Fibroblast of upper back skin (primary cell): ENCODE measurements at regions not wholly inside any gene's neighbourhood (a gene's known extent, or its start where the extent isn't known, plus 50 kb on each side); places are given as distances from the start of the nearest gene placed in this dataset.

Source experiments
- DNase-seq: peaks from one replicate; pipeline ENCODE4 v3.0.0-alpha.2; 2013

DNA sequence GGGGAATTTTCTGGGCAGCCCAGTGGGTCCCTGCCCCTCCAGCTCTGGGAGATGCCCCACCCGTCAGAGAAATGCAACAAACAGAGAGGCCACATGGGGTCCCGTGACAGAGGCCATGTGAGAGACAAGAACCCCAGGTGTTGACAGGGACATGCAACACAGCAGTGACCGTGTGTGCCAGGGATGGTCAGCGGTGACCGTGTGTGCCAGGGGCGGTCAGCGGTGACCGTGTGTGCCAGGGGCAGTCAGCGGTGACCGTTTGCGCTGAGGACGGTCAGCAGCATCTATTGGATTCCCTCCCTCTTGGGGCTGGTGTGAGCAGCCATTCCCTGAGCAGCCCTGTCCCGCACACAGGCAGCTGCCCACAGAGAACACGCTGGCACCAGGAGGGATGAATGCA is 146.6 kb upstream of the OTOS start:
- no peak for DNase-seq

DNA sequence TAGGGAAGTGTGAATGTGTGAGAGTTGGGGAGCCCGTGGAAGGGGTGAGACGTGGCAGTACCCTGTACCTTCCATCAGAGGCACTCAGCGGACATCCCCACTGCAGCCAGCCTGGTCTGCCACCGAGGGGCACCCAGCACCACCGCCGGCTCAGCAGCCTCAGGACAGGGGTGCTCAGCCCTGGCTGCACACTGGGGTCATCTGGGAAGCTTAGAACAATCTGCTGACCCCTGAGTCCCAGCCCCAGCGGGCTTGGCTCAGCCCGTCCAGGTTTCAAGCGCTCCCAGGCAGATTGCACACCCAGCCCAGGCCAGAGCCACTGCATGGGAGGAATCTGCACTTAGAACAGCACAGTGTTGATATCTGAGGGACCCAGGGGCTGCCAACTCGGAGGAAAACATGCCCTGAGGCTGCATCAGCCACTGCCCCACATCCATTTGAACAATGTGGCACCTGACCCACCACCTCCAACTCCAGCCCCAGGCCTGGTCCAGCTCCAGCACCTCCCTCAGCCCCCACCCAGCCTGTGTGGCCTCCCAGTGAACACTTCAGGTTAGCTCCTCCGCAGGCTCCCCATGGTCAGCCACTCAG is 147.1 kb upstream of the OTOS start:
- DNase-seq = no peak

DNA sequence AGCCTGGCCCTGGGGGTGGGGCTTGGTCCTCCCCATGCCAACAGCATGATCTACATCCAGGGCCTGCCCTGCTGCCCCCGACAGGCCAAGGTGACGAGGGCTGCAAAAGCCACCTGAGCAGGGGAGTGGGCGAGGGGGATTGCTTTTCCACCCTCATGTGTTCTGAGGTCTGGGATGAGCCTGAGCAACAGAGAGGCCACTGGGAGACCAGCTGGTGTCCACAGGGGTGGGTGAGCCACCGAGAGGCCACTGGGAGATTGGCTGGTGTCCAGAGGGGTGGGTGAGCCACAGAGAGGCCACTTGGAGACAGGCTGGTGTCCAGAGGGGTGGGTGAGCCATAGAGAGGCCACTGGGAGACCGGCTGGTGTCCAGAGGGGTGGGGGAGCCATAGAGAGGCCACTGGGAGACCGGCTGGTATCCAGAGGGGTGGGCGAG is 147.4 kb upstream of the GPC1 start:
- no peak for DNase-seq

DNA sequence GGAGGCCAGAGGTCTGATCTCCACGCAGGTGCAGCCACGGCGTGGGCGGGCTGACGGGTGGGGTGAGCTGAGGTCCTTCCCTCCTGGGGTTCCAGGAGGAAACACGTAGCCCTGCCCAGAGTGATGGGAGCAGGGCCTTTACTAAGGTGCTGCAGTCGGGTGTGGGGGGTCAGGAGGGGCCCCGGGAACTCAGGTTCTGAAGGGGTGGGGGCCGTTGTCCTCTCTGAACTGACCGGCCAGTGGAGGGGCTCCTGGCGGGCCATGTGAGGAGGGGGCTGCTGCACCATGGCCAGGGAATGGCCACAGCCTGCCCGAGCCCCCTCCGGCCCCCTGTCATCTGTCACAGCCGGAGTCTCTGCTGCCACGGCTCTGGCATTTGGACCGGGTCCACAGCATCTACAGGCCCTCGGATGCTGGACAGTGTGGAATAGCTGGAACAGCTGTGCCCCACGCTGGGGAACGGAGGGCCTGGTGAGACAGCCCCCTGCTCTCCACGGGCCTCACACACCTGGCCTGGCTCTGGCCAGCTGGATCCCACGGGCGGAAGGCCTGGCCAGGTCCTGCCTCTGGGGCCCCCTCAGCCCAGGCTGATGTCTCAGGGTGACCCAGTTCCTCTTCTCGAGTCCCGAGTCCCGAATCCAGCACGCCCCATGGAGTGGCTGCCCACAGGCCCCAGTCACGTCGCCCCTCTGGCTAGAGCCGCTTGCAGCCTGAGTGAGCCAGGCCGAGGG is 145.6 kb upstream of the GPC1 start:
- DNase-seq = no peak

DNA sequence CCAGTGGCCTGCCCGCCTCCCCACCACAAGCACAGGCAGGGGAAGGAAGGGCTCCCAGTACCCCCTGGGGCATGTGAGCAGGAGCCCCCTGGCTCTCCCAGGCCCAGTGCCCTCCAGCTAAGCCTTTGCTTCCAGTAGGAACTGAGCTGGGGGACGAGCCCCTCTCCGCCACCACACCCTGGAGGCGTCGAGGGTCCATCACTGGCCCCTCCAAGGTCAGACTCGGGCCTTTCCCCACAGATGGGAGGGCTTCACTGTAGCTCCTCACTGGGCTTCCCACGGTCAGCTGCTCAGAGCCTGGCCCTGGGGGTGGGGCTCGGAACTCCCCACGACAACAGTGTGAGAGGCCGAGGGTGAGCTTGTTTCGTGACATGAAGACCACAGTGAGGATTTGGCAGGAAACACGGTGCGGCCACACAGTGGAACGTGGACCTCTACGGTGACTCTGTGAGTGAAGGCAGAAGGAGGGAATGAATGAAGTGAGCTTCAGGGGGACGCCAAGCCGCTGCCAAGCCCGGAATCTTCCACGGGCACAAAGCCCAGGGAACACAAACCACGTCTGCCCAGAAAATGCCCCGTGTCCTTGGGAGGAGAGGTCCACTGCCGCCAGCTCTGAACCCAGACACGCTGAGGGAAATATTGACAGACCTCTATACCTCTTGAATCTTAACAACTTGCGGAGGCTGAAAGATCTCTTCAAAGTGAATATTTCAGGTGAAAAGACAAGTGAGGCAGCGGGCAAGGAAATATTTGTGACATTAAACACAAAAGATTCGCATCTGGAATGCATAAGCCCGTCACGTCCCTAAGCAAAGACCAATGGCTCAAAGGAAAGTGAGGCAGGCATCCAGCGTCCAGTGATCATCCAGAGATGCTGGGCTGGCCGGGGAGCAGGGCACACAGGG is 144.8 kb upstream of the GPC1 start:
- DNase-seq = no peak

DNA sequence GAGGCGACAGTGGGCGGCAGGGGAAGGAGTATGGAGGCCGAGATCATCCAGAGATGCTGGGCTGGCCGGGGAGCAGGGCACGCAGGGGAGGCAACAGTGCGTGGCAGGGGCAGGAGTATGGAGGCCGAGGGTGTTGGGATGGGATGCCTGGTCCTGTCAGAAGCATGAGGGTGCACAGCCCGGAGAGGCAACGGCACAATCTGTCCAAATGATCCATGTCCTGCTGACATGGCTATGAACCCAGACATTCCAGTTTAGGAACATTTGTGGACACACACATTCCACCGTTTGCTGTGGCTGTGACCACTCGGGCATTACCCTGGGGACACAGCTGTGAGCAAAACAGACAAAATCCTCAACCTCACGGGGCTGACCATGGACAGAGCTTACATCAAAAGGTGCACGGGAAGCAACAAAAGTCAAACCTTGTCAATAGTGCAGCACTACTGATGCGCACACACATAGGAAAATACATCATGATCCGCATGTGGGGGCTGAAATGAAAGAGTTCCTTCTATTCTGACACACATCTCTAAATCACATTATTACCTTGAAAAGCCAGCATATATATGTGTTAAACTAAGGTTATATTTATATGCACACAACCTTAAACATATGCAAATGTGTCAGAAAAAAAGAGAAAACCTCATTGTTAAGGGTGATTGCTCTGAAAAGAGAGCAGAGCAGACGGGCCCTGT is 144.0 kb upstream of the GPC1 start:
- DNase-seq = no peak

DNA sequence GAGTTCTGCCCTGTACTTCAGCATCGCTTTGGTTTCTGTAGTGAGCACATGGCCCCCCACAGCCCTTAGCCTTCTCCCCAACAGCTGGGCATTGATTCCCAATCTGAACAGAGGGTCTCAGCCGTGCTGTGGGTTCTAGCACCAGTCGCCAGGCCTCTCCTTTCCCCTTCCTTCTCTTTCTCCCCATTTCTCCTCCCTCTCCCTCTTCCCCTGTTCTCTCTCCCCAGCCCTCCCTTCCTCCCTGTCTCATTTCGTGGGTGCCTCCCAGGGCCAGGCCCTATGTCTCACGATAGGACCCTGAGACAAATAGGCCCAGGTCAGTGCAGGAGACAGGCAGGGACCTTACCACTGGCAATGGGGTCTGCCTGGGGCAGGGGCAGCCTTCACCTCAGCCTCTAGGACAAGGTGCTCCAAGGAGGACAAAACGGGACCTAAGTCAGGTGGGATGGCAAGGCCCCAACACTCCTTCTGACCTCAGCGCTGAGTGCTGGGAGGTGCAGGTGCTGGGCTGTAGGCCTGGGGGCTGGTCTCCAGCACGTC is 143.4 kb upstream of the GPC1 start:
- no peak for DNase-seq

DNA sequence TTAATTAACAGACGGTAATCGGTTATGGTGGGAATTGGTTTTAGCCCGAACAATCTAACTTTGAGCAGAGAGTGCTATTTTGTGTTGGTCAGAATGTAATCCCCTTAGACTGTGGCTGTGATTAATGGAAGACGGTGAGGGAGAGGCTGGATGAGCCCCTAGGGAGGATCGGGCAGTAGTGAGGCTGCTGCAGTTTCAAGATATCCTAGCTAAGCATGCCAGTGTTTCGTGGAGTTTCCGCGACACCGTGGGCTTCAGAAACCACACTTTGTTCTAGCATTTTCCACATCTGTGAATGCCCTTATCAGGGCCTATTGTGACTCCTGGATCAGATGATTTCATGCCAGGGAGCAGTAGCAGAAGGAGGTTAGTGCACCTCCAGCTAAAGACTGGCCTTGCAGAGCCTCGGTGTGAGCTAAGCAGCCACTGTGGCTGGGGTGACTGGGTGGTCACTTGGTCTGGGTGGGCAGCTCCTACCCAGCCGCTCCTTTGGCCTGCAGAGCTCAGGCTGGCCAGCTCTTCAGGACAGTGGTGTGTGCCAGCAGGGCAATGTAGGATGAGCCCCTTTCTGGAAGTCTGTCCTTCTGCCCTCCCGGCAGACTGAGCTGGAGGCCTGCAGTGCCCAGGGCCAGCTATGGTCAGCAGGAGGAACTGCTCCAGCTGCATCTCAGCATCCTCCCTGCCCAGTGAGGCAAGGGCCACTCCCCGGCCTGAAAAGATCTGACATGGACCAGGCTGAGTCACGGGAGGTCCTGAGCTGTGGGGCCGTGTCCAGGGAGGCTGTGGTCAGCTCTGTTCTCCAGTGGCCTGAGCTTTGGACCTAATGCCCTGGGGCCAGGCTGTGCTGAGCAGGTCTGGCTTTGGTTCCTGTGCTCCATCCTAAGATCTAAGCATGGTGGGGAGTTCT is 142.6 kb upstream of the GPC1 start:
- DNase-seq = no peak

DNA sequence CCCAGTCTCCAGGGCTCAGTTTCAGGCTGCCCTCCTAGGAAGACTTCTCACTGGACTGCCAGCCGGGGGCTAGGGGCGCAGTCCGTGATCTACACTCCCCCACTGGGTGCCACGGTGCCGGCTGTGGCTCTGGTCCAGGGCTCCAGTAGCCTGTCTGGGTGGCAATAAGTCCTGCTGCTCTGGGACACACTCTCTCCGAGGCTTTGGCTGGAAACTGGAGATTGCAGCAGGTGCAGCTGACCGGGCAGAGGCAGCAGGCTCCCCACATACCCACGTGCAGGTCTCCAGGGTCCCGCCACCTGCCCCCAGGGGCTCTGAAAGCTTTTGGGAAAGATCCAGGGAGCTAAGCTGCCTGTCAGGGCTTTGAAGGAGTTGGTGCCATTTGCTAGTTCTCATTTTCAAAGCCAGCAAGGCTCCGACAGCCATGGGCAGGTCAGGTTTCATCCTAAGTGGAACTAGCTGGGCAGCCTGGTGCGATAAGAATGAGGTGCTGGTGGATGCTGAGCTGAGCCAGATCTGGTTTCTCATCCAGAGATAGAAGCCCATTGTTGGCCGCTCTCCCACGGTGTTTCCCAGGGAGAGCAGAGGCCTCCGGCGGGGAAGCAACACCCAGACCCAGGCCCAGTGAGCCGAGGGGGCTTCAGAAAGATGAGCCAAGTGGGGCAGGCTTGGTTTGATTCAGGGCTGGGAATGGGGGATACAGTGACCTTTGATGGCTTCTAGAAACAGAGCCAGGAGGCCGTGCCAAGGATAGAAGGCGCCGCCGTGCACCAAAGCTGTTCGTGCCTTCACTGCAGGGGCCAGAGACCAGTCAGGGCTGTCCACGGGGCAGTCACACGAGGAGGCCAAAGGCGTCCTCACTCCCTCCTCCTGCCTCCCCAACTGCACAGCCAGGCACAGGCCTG is 141.7 kb upstream of the GPC1 start:
- no peak for DNase-seq

DNA sequence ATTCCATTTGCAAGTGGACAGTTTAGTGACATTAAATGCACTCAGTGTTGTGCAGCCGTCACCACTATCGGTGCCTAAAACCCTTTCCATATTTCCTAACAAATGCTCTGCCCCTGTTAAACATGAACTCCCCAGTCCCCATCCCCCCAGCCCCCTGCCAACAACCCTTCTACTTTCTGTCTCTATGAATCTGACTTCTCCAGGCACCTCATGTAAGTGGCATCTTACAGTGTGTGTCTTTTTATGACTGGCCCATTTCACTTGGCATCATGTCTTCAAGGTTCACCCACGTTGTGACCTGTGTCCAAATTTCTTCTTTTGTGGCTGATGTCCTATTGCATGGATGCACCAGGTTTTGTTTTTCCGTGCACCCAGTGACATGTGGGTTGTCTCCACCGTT is 140.9 kb upstream of the GPC1 start:
- no peak for DNase-seq

DNA sequence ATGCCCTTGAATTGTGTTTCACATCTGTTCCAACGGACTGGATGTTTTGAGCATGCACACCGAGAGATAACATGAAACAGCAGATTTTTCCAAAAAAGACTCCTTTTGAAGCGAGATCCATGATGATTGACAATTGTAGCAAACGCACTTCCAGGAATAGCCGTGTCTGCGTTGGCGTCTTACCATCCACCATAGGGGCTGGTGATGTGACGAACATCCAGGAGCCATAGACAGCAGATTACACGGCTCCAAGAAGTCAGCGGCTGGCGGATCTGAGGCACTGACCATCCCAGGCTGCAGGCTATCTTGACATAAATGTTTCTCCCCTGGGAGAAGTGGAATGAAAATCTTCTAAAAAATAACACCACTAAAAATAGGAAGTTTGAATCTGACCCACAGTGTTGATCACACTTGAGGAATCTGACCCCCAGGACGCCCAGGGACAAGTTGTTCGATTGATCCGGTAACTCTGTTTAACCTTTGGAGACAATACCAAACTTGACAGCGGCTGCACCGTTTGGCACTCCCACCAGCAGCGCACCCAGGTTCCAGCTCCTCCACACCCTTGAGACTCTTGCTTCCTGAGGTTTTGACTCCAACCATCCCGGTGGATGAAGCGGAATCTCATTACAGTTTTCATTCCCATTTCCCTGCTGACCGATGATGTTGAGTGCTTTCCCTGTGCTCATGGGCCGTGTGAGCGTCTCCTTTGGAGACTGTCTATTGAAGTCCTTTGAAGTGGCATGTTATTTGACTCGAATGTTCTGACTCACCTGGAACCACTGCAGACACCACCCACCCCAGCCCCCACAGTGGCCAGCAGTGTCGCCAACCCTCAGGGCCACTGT is 140.0 kb upstream of the GPC1 start:
- no peak for DNase-seq

DNA sequence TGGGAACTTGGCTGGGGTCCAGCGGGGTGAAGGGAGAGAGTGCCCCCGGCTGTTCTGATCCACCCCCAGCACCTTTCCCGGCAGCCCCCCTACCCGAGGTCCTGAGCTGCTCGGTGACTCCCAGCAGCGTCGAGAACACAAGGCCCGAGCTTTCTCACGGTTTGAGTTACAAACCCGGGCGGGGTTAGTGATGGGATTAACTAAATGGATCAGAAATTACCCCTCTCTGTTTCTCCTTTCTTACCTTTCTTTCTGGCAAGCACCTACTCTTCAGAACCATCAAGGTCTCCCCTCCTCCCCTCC is 139.4 kb upstream of the GPC1 start:
- DNase-seq = no peak

DNA sequence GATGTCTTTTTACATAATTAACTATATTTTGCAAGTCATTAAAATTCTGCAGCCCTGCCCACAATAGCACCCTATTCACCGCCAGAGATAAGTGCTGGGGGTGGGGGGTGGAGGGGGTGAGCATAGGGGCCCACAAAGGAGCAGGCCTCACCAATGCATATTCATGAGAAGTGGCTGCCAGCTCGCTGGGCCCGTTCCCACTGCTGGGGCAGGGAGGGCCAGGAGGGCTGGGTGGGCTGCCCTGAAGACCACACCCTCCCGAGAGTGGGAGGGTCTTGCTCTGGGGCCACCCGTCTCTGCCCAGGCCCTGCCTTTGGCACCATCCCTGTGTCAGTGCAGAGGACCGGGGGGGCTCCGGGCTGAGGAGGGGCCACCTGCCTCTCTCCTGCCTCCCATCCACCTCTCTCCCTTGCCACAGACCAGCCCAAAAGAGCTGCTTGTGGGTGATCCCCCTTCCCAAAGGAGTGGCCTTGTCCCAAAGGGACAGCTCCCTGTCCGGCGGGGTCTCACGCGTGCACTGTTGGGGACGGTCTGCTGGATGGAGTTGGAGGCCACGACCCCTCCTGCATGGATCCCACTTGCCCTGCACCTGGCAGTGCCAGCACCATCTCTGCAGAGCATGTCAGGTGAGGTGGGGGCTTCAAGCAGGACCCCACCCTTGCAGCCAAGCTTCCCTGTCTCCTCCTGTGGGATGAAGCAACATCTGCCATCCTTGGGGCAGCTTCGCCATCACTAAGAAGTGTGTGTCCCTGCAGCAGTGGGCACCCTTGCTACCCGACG is 138.8 kb upstream of the GPC1 start:
- no peak for DNase-seq

DNA sequence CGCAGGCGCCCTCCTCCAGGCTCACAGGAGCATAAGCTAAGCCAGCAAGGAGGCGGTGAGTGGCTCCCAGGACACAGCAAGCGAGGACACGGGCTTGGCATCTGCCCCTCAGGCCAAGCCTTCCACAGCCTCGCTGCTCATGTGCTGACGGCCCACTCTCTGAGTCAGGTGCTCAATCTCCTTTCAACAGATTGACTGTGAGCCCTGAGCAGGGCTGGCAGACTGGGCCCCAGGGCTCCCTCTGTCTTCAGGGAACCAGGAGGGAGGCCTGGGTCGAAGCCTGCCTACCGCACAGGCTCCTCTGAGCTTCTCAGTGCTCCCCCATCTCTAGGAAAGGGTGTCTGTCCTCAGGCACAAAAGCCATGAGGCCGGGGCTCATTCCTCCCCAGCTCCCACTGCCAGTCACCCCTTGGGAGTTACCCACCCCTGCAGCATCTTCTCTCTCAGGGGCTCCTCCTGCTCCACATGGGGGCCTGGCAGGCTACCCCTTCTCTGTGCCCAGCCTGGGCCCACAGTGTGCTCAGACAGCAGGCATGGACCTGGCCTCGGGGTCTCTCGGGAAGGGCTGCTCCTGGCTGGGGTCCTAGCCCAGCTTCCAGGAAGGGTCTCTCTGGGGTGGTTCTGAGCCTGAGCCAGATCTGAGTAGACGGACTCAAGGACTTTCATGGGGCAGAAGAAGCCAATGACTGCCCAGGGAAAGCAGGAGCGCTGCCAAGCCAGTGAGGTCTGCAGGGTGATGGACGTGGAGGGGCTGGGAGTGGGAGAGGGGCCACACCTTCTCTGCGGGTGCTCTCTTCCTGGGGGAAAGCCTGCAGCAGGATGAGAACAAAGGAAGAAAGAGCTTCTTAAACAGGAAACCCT is 138.0 kb upstream of the GPC1 start:
- no peak for DNase-seq

DNA sequence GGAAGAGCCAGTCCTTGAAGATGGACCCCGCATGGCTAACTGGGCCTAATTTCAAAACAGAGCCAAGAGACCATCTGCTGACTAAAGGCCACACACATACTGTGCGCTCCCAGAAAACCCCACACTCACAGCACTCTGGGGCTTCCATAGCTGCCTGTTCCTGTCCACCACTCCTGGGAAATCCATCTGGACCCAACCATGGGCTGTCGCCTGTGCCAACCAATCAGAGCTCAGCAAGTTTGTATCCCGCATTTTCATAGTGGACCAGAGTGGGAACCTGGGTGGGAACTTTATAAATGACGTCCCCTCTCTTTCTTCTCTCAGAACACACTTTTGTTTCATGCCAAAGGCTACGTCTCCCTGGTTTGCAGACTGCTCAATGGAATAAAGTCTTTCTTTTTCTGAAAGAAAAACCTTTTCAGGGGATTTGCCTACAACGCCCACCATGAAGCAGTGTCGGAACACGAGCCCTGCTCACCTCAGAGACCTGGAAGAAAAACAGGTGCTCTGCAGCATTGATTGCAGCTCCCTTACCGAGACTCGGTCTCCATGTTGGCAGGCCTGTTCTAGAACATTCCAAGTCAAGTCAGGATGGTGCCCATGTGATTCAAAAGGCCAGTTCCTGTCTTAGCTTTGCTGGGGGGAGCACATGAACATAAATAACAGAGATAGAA is 137.2 kb upstream of the GPC1 start:
- DNase-seq = no peak

DNA sequence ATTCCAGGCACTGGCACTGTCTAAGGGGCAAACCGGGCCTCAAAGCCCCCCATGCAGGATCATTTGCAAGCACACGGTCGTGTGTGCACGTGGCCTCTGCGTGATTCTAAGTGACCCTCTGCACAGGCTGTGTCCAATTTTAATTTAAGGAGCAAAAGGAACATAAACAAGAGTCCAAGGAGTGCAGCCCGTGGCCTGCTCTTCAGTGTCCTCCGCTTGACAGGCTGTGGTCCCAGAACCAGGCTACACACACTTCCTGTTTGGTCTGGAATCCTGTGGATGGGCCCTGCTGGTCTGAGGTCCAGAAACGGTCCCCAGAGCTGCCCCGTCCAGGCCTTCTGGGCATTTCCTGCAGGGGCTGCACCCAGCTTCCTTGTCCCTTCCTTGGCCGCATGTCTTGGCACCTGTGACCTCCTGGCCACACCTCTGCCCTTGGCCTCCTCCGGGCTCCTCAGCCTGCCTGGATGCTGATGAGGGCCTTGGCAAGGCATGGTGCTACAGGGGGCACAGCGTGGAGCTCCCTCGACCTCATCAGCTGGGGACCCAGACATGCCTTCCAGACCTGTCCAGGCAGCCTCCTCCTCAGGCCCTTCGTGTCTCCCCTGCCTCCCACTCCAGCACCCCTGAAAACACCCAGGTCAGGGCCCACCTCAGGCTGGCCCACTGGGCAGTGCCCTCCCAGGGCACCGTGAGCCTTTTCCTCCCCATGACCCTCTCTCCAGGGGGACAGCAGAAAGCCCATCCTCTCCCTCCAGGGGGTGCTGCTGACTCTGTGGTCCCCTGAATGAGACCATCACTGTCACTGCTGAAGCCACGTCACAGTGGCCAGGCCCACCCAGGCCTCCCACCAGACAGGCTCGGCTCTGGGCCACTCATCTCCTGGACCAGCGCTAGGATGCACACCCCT is 136.4 kb upstream of the GPC1 start:
- no peak for DNase-seq

DNA sequence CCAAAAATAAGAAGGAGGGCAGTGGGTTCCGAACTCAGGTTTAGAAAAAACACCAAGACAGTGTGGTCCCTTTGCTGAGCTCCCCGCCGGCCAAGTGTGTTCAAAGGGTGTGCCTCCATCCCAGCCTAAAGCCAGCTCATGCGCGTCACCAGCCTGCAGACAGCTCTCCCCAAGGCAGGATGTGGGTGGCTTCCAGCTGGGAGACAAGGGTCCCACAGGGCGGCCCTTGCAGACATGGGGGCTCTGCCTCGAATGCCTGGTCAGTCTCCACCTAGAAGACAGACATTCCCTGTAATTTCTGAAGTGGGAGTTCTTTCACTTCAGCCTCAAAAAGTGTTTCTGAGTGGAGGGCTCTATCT is 135.8 kb upstream of the GPC1 start:
- DNase-seq = no peak
